K562 (cell line): ENCODE measurements at regions not wholly inside any gene's neighbourhood (a gene's known extent, or its start where the extent isn't known, plus 50 kb on each side); places are given as distances from the start of the nearest gene placed in this dataset.

Source experiments
- JUN ChIP-seq, 2 experiments: sonication (generic) in 1 of 2; formaldehyde crosslinking in 1 of 2; IDR thresholded peaks; 2 replicates each; pipeline versions ENCODE4 v1.6.1 to v1.8.0; 2012 to 2022; ENCODE audit warnings: borderline replicate concordance in 2 of 2, mild to moderate bottlenecking in 2 of 2, improper control_type of control experiment in 1 of 2, low read depth in 1 of 2, low read length in 1 of 2, missing genetic modification reagents in 1 of 2
- MEIS2 ChIP-seq: fragments of 450-650 bp; IDR thresholded peaks from 2 replicates; pipeline ENCODE4 v1.6.1; 2014; ENCODE audit warnings: mild to moderate bottlenecking; ENCODE audit not compliant: partially characterized antibody
- TEAD4 ChIP-seq, 2 experiments: sonication (generic) in 1 of 2; formaldehyde crosslinking in 1 of 2; IDR thresholded peaks; 2 replicates each; pipeline versions ENCODE4 v1.6.1 to v1.8.0; 2012 to 2022; ENCODE audit warnings: borderline replicate concordance in 1 of 2, inconsistent platforms in 1 of 2, low read length in 1 of 2, mild to moderate bottlenecking in 1 of 2, missing genetic modification reagents in 1 of 2
- ZNF133 ChIP-seq: fragments of 250-450 bp; sonication (Bioruptor Pico); IDR thresholded peaks from 2 replicates; pipeline ENCODE4 v1.4.0; 2020; ENCODE audit warnings: mild to moderate bottlenecking
- TF ChIP-seq, protein P1 (sequence below): fragments of 450-650 bp; IDR thresholded peaks from 2 replicates; pipeline ENCODE4 v1.6.1; 2016; ENCODE audit warnings: mild to moderate bottlenecking, moderate library complexity

DNA sequence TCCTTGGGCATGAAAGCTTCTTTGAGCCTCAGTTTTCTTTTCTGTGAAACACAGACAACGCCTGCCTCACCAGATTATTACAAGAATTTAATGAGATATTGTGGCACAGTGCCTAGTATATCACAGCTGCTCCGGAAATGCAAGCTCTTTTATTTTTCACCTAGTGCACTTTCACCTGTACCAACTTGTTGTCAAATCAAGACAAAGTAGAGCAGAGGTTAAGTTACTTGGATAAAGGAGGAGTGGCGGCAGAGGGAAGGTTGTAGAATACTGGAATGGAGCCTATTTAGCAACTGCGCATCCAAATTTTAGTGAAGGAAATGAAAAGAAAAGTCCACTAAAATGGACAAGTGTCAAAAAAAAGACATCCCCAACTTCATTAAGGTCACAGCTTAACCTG, 54.9 kb upstream of the RHOBTB1 start (continued):
- TF ChIP-seq, protein P1, sequence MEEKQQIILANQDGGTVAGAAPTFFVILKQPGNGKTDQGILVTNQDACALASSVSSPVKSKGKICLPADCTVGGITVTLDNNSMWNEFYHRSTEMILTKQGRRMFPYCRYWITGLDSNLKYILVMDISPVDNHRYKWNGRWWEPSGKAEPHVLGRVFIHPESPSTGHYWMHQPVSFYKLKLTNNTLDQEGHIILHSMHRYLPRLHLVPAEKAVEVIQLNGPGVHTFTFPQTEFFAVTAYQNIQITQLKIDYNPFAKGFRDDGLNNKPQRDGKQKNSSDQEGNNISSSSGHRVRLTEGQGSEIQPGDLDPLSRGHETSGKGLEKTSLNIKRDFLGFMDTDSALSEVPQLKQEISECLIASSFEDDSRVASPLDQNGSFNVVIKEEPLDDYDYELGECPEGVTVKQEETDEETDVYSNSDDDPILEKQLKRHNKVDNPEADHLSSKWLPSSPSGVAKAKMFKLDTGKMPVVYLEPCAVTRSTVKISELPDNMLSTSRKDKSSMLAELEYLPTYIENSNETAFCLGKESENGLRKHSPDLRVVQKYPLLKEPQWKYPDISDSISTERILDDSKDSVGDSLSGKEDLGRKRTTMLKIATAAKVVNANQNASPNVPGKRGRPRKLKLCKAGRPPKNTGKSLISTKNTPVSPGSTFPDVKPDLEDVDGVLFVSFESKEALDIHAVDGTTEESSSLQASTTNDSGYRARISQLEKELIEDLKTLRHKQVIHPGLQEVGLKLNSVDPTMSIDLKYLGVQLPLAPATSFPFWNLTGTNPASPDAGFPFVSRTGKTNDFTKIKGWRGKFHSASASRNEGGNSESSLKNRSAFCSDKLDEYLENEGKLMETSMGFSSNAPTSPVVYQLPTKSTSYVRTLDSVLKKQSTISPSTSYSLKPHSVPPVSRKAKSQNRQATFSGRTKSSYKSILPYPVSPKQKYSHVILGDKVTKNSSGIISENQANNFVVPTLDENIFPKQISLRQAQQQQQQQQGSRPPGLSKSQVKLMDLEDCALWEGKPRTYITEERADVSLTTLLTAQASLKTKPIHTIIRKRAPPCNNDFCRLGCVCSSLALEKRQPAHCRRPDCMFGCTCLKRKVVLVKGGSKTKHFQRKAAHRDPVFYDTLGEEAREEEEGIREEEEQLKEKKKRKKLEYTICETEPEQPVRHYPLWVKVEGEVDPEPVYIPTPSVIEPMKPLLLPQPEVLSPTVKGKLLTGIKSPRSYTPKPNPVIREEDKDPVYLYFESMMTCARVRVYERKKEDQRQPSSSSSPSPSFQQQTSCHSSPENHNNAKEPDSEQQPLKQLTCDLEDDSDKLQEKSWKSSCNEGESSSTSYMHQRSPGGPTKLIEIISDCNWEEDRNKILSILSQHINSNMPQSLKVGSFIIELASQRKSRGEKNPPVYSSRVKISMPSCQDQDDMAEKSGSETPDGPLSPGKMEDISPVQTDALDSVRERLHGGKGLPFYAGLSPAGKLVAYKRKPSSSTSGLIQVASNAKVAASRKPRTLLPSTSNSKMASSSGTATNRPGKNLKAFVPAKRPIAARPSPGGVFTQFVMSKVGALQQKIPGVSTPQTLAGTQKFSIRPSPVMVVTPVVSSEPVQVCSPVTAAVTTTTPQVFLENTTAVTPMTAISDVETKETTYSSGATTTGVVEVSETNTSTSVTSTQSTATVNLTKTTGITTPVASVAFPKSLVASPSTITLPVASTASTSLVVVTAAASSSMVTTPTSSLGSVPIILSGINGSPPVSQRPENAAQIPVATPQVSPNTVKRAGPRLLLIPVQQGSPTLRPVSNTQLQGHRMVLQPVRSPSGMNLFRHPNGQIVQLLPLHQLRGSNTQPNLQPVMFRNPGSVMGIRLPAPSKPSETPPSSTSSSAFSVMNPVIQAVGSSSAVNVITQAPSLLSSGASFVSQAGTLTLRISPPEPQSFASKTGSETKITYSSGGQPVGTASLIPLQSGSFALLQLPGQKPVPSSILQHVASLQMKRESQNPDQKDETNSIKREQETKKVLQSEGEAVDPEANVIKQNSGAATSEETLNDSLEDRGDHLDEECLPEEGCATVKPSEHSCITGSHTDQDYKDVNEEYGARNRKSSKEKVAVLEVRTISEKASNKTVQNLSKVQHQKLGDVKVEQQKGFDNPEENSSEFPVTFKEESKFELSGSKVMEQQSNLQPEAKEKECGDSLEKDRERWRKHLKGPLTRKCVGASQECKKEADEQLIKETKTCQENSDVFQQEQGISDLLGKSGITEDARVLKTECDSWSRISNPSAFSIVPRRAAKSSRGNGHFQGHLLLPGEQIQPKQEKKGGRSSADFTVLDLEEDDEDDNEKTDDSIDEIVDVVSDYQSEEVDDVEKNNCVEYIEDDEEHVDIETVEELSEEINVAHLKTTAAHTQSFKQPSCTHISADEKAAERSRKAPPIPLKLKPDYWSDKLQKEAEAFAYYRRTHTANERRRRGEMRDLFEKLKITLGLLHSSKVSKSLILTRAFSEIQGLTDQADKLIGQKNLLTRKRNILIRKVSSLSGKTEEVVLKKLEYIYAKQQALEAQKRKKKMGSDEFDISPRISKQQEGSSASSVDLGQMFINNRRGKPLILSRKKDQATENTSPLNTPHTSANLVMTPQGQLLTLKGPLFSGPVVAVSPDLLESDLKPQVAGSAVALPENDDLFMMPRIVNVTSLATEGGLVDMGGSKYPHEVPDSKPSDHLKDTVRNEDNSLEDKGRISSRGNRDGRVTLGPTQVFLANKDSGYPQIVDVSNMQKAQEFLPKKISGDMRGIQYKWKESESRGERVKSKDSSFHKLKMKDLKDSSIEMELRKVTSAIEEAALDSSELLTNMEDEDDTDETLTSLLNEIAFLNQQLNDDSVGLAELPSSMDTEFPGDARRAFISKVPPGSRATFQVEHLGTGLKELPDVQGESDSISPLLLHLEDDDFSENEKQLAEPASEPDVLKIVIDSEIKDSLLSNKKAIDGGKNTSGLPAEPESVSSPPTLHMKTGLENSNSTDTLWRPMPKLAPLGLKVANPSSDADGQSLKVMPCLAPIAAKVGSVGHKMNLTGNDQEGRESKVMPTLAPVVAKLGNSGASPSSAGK = no peak
- TF ChIP-seq MEIS2 (no peak), TEAD4 (IDR thresholded peaks at IDR 0.05; ENCODE audit: low read length) (no peak), TEAD4 (CRISPR knock-in tag; IDR thresholded peaks at IDR 0.05; ENCODE audit: borderline replicate concordance) (no peak), ZNF133 (CRISPR knock-in tag) (no peak), JUN (IDR thresholded peaks at IDR 0.05; ENCODE audit: borderline replicate concordance, low read depth, low read length) (no peak), JUN (CRISPR knock-in tag; IDR thresholded peaks at IDR 0.05; ENCODE audit: borderline replicate concordance) (no peak)
